GM12891 (cell line): ENCODE measurements at regions not wholly inside any gene's neighbourhood (a gene's known extent, or its start where the extent isn't known, plus 50 kb on each side); places are given as distances from the start of the nearest gene placed in this dataset.

Experiments
- DNase-seq: peaks from one replicate; pipeline ENCODE4 v3.0.0; 2011; ENCODE audit warnings: low spot score; ENCODE audit not compliant: insufficient read length
- FAIRE-seq: peaks from 2 replicates; lab custom pipeline; 2011; peaks lifted over from hg19 to GRCh38; lab: Jason Lieb, UNC
- PAX5 ChIP-seq: IDR thresholded peaks from 2 replicates; pipeline ENCODE4 v1.6.1; 2011; ENCODE audit warnings: low read length, moderate library complexity, mild to moderate bottlenecking; ENCODE audit not compliant: insufficient read depth, severe bottlenecking
- POLR2A ChIP-seq: IDR thresholded peaks from 2 replicates; pipeline ENCODE4 v1.6.1; 2011; ENCODE audit warnings: low read depth, low read length, control low read depth
- POLR2AphosphoS5 ChIP-seq: IDR thresholded peaks from 2 replicates; pipeline ENCODE4 v1.6.1; 2011; ENCODE audit warnings: low read depth, low read length, control low read depth
- POU2F2 ChIP-seq: IDR thresholded peaks from 2 replicates; pipeline ENCODE4 v1.6.1; 2011; ENCODE audit warnings: low read depth, mild to moderate bottlenecking, control low read depth, low read length, moderate library complexity
- SPI1 ChIP-seq: IDR thresholded peaks from 2 replicates; pipeline ENCODE4 v1.6.1; 2011; ENCODE audit warnings: low read depth, low read length, control low read depth
- TAF1 ChIP-seq: IDR thresholded peaks from 2 replicates; pipeline ENCODE4 v1.6.1; 2011; ENCODE audit warnings: low read depth, low read length, control low read depth

DNA sequence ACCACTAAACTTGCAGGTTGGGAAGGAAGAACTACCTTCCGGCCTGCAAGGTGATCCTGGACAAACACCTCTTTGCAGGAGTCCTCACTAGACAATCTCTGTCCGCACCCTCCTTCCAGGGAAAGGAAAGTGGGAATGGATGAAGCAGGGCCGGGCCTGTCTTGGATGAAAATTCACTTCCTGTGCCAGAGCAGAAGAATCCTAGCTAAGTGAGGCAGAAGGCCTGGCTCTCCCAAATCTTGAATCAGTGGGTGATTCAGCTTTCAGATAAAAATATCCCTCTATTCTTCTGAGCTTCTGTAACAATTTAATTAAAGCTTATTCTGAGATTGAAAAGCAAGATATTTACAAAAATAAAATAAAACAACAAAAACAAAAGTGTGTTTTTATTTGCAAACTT lies 281.9 kb upstream of the TLE4 start:
- DNase-seq, result no peak
- TF ChIP-seq TAF1 (no peak), SPI1 (no peak), POLR2AphosphoS5 (no peak), POU2F2 (no peak), POLR2A (no peak), PAX5 (no peak)
- FAIRE-seq, result no peak

DNA sequence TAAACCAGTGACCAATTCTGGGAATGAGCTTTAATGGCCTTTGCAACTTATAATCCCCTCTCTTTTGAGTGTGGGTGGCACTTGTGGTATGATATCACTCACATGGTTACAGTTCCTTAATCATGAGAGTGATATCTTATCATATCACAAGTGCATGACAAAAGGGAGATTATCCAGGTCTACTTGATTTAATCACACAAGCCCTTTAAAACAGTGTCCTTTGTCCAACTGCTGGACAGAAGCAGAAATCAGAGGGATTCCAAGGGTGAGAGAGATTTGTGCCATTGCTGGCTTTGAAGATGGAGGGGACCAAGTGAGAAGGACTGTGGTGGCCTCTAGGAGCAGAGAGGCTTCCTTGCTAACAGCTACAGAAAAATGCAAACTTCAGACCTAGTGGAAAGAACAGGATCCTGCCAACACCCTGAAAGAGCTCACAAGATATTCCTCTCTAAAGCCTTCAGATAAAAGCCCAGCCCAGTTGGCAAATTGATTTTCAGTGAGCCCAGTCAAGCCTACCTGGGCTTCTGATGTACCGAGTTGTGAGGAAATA lies 279.0 kb upstream of the TLE4 start:
- TF ChIP-seq POLR2A (no peak), SPI1 (no peak), POLR2AphosphoS5 (no peak)
- DNase-seq, result no peak
- FAIRE-seq, result no peak

DNA sequence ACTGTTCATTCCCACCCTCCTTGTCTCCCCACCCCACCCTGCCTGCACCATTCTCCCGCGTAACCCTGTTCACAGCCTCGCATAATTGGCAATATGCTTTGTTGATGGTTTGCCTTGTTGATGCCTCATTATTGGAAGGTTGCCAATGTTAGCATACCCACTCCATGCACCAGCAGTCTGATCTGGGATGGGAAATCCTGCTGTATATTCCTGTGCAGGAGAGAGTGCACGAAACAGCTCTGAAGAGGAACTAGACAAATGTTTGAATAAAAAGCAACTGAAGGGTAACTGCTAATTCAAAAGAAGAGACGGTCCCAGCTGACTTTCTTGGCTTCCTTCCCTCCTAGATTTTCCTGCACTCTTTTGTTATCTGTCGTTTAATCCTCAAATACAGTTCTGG lies 271.7 kb upstream of the TLE4 start:
- DNase-seq (no peak), FAIRE-seq (no peak)
- no peak for TF ChIP-seq POLR2A

DNA sequence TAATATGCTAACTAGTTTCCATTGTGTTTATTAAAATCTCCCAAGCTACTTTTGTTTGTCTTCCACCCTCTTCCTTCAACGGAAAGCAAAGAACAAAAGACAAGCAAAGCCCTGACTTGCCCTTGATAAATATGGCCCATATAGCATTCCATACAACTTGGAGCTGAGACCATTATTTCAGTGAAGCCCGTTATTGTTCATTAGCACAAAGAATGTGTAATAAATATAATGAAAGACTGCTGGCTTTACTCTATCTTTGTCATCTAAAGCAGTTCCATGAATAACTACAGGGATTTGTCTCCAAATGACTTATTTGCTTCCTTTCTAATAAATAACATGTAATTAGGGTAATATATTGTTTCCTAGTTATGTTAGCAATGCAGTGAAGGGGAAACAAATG lies 270.7 kb upstream of the TLE4 start:
- TF ChIP-seq TAF1 (no peak), PAX5 (no peak), POLR2AphosphoS5 (no peak), POLR2A (no peak), POU2F2 (no peak), SPI1 (no peak)
- no peak for FAIRE-seq
- no peak for DNase-seq

DNA sequence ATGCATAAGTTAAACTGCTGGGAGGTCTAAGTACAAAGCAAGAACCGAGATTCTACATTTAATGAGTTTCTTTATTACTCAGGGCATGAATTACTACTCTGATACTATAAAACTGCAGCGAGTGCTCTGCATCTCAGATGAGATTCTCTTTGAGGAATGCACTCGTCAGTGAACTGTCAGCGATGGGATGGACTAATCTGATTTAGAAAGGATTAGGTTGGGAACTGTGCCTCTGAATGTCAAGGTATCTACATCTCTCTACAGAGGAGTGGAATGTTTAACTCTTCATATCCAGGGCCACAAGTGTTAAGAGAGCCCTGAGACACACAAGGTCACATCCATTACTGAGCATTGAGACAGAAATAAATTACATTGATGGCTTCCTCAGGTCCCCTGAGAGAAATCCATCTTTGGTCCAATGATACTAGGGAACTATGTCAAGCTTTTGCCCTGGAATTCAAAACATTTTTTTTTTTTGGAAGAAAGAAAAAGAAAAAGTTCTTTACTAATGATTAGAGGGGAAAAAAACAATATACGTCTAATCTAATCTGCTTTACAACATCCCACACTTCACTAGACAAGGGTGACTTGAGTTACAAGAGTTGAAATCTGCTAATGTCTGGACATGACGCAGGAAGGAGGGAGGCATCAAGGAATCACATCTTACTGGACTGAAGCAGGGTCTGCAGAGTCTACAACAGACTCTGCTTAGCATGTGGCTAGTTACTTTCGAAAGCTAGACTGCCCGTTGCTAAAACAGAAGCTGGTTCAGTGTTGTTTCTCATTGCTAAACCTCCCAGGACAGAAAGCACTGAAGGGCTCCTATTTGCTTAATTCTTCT lies 270.0 kb upstream of the TLE4 start:
- no peak for FAIRE-seq
- no peak for TF ChIP-seq POU2F2
- TF ChIP-seq POLR2AphosphoS5, result no peak
- TF ChIP-seq POLR2A, result no peak
- TF ChIP-seq SPI1, result no peak
- no peak for TF ChIP-seq TAF1
- no peak for TF ChIP-seq PAX5
- DNase-seq, result no peak

DNA sequence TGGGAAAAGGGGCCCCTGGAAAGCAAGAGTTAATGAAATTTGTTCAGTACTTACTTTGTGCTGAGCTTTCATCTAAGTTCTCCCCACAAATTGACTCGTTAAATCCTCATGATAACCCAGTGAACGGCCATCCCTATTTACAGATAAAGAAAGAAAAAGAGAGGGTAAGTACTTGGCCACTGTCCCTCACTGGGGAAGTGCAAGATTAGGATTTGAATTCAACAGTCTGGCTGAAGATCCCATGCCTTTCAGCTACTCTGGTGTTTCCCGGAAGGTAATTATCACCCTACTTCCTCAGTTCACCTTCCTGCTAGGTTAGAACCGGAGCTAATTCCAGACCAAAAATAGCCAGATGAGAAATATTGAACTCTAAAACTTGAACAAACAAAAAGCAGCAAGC lies 269.2 kb upstream of the TLE4 start:
- TF ChIP-seq POU2F2 (no peak), POLR2AphosphoS5 (no peak), TAF1 (no peak), SPI1 (no peak), PAX5 (no peak), POLR2A (no peak)
- FAIRE-seq (no peak), DNase-seq (no peak)

DNA sequence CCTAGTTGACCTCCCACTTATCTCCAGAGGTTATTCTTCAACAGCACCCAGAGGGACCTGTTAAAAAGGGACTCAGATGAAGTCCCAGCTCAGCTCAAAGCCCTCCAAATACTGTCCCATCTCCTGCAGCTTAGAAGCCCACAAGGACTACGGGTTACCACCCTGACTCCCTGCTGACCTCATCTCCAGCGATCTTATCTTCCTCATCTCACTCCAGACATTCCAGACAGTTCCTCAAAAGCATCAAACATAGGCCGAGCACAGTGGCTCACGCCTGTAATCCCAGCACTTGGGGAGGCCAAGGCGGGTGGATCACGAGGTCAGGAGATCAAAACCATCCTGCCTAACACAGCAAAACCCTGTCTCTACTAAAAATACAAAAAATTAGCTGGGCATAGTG lies 263.8 kb upstream of the TLE4 start:
- no peak for TF ChIP-seq POU2F2
- TF ChIP-seq TAF1, result no peak
- TF ChIP-seq POLR2AphosphoS5, result no peak
- no peak for TF ChIP-seq SPI1
- no peak for TF ChIP-seq POLR2A
- no peak for TF ChIP-seq PAX5
- FAIRE-seq, result no peak
- DNase-seq, result no peak

DNA sequence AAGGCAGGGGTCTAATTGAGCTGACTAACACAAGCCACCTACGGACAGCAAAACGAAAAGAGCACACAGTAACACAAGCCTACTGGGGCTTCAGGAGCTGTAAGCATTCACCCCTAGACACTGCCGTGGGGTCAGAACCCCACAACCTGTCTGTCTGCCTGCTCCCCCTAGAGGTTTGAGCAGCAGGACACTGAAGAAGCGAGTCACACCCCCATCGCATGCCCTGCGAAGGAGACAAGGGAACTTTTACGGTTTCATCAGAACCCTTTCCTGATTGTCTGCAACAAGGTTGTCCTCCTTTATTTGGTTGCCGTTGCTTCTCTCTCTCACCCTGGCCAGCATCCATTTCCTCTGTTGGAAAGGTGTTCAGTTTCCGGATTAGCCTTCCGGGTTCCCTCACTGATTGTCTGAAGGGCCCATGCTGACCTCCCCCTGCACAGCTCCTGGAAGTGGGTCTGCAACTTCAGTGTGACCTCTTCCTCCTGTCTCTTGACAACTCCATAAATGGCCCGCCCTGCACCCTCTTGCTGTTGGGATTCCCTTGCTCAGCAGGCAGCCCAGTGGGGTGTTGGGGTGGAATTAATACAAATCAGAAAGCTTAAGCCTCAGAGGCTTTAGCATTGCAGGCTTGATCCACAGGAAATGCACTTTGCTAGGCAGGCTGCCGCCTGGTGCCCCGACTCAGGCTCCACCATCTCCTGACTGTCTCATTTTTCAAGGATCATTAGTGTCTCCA lies 258.9 kb upstream of the TLE4 start:
- FAIRE-seq (no peak), DNase-seq (no peak)
- TF ChIP-seq SPI1, result no peak
- TF ChIP-seq POU2F2, result no peak
- no peak for TF ChIP-seq POLR2A
- TF ChIP-seq POLR2AphosphoS5, result no peak
- TF ChIP-seq TAF1, result no peak

DNA sequence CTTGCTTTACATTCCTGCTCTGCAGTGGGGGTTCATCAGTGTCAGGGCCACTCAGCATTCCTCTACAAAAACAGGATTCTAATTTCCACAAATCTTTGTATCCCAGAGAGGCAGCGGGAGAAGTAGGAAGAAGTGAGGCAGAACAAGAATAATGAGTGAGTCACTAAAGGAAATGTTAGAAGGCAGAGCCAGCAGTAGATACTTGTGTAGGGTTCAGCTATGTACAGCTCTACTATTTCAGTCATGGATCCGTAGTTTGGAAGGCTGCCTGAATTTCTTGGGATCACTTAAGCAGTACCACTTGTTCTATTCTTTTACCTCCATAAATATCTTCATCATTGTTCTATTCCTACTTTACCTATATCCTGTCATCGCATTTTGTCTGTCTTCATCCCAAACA lies 246.3 kb upstream of the TLE4 start:
- no peak for TF ChIP-seq TAF1
- no peak for TF ChIP-seq POLR2A
- no peak for TF ChIP-seq PAX5
- TF ChIP-seq POU2F2, result no peak
- TF ChIP-seq POLR2AphosphoS5, result no peak
- TF ChIP-seq SPI1, result no peak
- DNase-seq (no peak), FAIRE-seq (no peak)

DNA sequence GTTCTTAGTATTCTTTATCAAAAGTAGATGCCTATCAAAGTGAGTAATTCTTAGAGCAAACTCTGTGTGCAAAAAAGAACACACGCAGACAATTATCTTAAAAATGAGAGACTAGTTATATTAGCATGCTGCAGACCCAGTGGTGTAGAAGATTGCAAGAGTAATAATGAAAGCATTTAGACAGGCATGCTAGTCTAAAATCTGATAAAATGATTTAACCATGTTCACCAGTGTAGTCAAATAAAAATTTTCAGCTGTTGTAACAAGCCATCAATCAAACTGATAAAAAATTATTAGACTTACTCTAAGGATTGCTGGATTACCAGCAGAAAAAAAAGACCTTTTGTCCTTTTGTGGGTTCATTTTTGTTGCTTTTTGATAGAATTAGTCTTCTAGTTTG lies 241.9 kb upstream of the TLE4 start:
- FAIRE-seq (no peak), DNase-seq (no peak)
- TF ChIP-seq POU2F2 (no peak), POLR2A (no peak), POLR2AphosphoS5 (no peak), SPI1 (no peak), TAF1 (no peak), PAX5 (no peak)
